ENCODE measurements at regions not wholly inside any gene's neighbourhood (a gene's known extent, or its start where the extent isn't known, plus 50 kb on each side); places are given as distances from the start of the nearest gene placed in this dataset.

DNA sequence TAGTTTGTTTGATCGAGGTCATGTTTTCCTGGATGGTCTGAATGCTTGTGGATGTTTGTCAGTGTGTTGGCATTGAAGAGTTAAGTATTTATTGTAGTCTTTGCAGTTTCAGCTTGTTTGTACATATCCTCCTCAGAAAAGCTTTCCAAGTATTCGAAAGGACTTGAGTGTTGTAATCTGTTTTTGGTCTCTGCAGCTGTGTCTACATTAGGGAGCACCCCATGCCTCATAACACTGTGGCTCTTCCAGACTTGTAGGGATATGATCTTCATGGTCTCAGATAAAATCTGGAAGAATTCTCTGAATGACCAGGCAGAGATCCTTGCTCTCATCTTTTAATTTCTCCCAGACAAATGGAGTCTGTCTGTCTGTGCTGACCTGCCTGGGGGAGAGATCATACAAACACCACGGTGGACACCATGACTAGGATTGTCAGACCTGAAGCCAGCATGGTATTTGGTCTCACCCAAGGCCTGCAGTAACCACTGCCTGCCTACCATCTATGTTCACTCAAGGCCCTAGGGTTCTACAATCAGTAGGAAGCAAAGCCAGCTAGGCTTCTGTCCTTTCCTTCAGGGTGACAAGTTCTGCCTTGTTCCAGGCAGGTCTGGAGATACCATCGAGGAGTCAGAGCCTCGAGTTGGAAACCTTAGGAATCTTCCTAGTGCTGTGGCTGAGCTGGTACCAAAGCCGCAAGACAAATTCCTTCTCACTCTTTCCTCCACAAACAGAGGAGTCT is 114.7 kb upstream of the KHDRBS2 start:
- TF ChIP-seq REST (IDR thresholded peaks at IDR 0.05; ENCODE audit: borderline replicate concordance): no peak
- TF ChIP-seq CTCF (IDR thresholded peaks at IDR 0.05; ENCODE audit: poor library complexity, severe bottlenecking): no peak
- TF ChIP-seq SMC3 (conservative IDR thresholded peaks at IDR 0.05; ENCODE audit: poor library complexity): no peak
- TF ChIP-seq POLR2AphosphoS5 (IDR thresholded peaks at IDR 0.05): no peak
- no peak for TF ChIP-seq RAD21 (conservative IDR thresholded peaks at IDR 0.05)
- TF ChIP-seq EP300 (conservative IDR thresholded peaks at IDR 0.05; ENCODE audit: poor library complexity, severe bottlenecking): no peak
- TF ChIP-seq EZH2 (IDR thresholded peaks at IDR 0.05; ENCODE audit: borderline replicate concordance, insufficient read depth, low read length, poor library complexity, severe bottlenecking): no peak
- TF ChIP-seq MXI1 (conservative IDR thresholded peaks at IDR 0.05; ENCODE audit: poor library complexity, severe bottlenecking): no peak

Measured in neural cell (in vitro differentiated cells).